RWPE2 (cell line): ENCODE measurements at regions not wholly inside any gene's neighbourhood (a gene's known extent, or its start where the extent isn't known, plus 50 kb on each side); places are given as distances from the start of the nearest gene placed in this dataset.

Experiments used
- ATAC-seq: fragments of 200-7000 bp; cut with Tn5 transposase; 3 replicates; pipeline ENCODE4 v1.9.1; 2021; ENCODE audit warnings: low read depth
- DNase-seq: peaks from one replicate; pipeline ENCODE4 v3.0.0-alpha.2; 2020; ENCODE audit warnings: low spot score
- H3K27ac ChIP-seq: fragments of 450-650 bp; 2 replicates; pipeline ENCODE4 v1.5.1; 2017; ENCODE audit warnings: mild to moderate bottlenecking; ENCODE audit not compliant: poor library complexity, severe bottlenecking
- H3K27me3 ChIP-seq: fragments of 250-450 bp; sonication (Bioruptor Pico); 2 replicates; pipeline ENCODE4 v1.5.1; 2021; ENCODE audit warnings: mild to moderate bottlenecking, moderate library complexity; ENCODE audit not compliant: insufficient read depth, poor library complexity, severe bottlenecking
- H3K36me3 ChIP-seq: fragments of 250-450 bp; sonication (Bioruptor Pico); 2 replicates; pipeline ENCODE4 v1.5.1; 2020; ENCODE audit warnings: low read depth, mild to moderate bottlenecking, moderate library complexity
- H3K4me1 ChIP-seq: fragments of 250-450 bp; sonication (Bioruptor Pico); 2 replicates; pipeline ENCODE4 v1.5.1; 2021; ENCODE audit warnings: mild to moderate bottlenecking, moderate library complexity; ENCODE audit not compliant: insufficient read depth, poor library complexity, severe bottlenecking
- H3K4me3 ChIP-seq: fragments of 250-450 bp; sonication (Bioruptor Pico); 2 replicates; pipeline ENCODE4 v1.5.1; 2021; ENCODE audit warnings: mild to moderate bottlenecking, moderate library complexity; ENCODE audit not compliant: severe bottlenecking
- H3K9me3 ChIP-seq: fragments of 250-450 bp; sonication (Bioruptor Pico); 2 replicates; pipeline ENCODE4 v1.5.1; 2021; ENCODE audit warnings: mild to moderate bottlenecking, moderate library complexity; ENCODE audit not compliant: severe bottlenecking
- CTCF ChIP-seq: fragments of 450-650 bp; IDR thresholded peaks from one replicate; pipeline ENCODE4 v1.5.1; 2017; ENCODE audit warnings: mild to moderate bottlenecking, moderate library complexity; ENCODE audit not compliant: poor library complexity, severe bottlenecking

GRCh38 chr3:44012160-44012899 is 229.4 kb upstream of the TOPAZ1 start:
- no peak for TF ChIP-seq CTCF
- DNase-seq (no peak), ATAC-seq (no peak)
- Histone ChIP-seq H3K27me3 (no peaks in the 10 kb centered on the region), H3K9me3 (no peaks in the 10 kb centered on the region), H3K4me1 (no peaks in the 10 kb centered on the region), H3K4me3 (no peak overlapping the region), H3K36me3 (peaks cover 47% of the 10 kb centered on the region), H3K27ac (no peak overlapping the region)

GRCh38 chr3:44013967-44014366 is 227.7 kb upstream of the TOPAZ1 start:
- H3K36me3 ChIP-seq: peaks cover 37% of the 10 kb centered on the region
- DNase-seq (no peak), ATAC-seq (no peak)
- H3K27me3 ChIP-seq: no peaks in the 10 kb centered on the region
- no peaks in the 10 kb centered on the region for H3K9me3 ChIP-seq
- H3K4me1 ChIP-seq: no peaks in the 10 kb centered on the region
- no peak overlapping the region for H3K27ac ChIP-seq
- no peak for TF ChIP-seq CTCF
- no peak overlapping the region for H3K4me3 ChIP-seq

DNA sequence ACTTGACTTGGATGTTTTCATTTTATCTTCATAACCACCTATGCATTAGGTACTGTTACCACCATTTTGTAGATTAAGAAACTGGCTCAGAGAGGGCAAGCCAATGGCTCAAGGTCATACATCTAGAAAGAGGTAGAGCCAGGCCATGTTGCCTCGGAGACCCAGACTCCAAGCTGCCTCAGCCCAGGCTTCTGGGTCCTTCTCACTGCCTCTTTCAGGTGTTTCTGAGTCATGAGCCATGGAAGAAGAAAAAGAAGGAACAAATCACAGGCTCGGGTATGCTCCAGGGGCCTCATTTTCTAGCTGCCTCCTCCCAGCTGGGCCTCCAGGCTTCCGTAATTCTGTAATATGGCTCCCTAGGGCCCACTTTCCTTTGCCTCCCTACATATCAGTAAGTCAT is 226.5 kb upstream of the TOPAZ1 start:
- Histone ChIP-seq H3K9me3 (no peaks in the 10 kb centered on the region), H3K4me1 (no peaks in the 10 kb centered on the region), H3K27ac (no peak overlapping the region), H3K36me3 (peaks cover 35% of the 10 kb centered on the region), H3K27me3 (no peaks in the 10 kb centered on the region), H3K4me3 (no peak overlapping the region)
- ATAC-seq: no peak
- no peak for TF ChIP-seq CTCF
- DNase-seq: no peak

GRCh38 chr3:44016818-44017217 is 224.9 kb upstream of the TOPAZ1 start:
- Histone ChIP-seq H3K9me3 (no peaks in the 10 kb centered on the region), H3K4me3 (no peak overlapping the region), H3K27ac (no peak overlapping the region), H3K27me3 (no peaks in the 10 kb centered on the region), H3K4me1 (no peaks in the 10 kb centered on the region), H3K36me3 (peaks cover 28% of the 10 kb centered on the region; the same call in 1 of the 2 replicates)
- no peak for TF ChIP-seq CTCF
- DNase-seq: no peak
- ATAC-seq: no peak

GRCh38 chr3:44018926-44019325 is 222.8 kb upstream of the TOPAZ1 start:
- peaks cover 34% of the 10 kb centered on the region for H3K36me3 ChIP-seq
- no peaks in the 10 kb centered on the region for H3K27me3 ChIP-seq
- no peaks in the 10 kb centered on the region for H3K9me3 ChIP-seq
- H3K4me1 ChIP-seq: peaks cover 3% of the 10 kb centered on the region
- no peak for TF ChIP-seq CTCF
- DNase-seq (no peak), ATAC-seq (no peak)
- H3K4me3 ChIP-seq: no peak overlapping the region
- no peak overlapping the region for H3K27ac ChIP-seq
